Activated CD8-positive, alpha-beta memory T cell treated with anti-CD3 and anti-CD28 coated beads, Interleukin-2, amount 10 ng/mL, durations not matched to agents 7 days and 5 days (primary cell): ENCODE measurements at regions not wholly inside any gene's neighbourhood (a gene's known extent, or its start where the extent isn't known, plus 50 kb on each side); places are given as distances from the start of the nearest gene placed in this dataset.

Experiments used
- ATAC-seq: fragments of 150-1000 bp; cut with Tn5 transposase; one replicate; pipeline ENCODE4 v1.10.0; 2021; ENCODE audit warnings: moderate library complexity
- CTCF ChIA-PET: fragments of 350-600 bp; sonication (Branson Sonifier 250); formaldehyde crosslinking; loops from one replicate; lab custom pipeline; 2021; ENCODE audit warnings: antibody characterized with exemption; lab: Charles Lee
- DNase-seq: peaks from one replicate; pipeline ENCODE4 v3.0.0-alpha.2; 2020
- H3K27ac Mint-ChIP-seq: one replicate; pipeline ENCODE4 v1.8.0; 2021; ENCODE audit warnings: mild to moderate bottlenecking, mixed read lengths
- H3K27me3 Mint-ChIP-seq: one replicate; pipeline ENCODE4 v1.8.0; 2021; ENCODE audit warnings: mixed read lengths
- H3K36me3 Mint-ChIP-seq: one replicate; pipeline ENCODE4 v1.8.0; 2021; ENCODE audit warnings: mild to moderate bottlenecking, mixed read lengths
- H3K4me1 Mint-ChIP-seq: one replicate; pipeline ENCODE4 v1.8.0; 2021; ENCODE audit warnings: mixed read lengths
- H3K4me3 Mint-ChIP-seq: one replicate; pipeline ENCODE4 v1.8.0; 2021; ENCODE audit warnings: mild to moderate bottlenecking, moderate library complexity, mixed read lengths
- H3K9me3 Mint-ChIP-seq: one replicate; pipeline ENCODE4 v1.8.0; 2022; ENCODE audit warnings: low read depth, mixed read lengths

DNA sequence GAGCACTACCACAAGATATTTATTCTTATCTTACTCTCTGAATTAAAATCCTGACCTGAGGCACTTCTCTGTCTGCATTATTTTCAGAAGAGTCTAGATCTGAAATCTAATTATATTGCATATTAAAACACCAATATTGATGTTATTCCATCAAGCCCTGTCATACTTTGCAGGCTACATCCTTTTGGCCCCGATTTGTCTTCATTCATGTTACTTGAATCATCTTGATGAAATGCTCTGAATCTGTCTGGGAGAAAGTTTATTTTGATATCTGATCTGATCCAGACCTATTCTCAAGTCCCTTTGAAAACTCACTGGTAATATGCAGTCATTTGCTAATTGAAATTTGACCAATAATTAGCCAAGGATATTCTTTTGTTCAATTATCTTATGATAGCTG, 79.9 kb downstream of the BBS10 start:
- CTCF ChIA-PET: interaction anchor here (0.7 kb wide), 1 partner anchor 20 kb away, joined by 4 read pairs; no protein-coding TSS in a partner anchor
- Mint-ChIP-seq H3K9me3 (no peaks in the 10 kb centered on the region), H3K4me1 (no peaks in the 10 kb centered on the region), H3K4me3 (no peak overlapping the region), H3K36me3 (no peaks in the 10 kb centered on the region), H3K27me3 (peaks cover 34% of the 10 kb centered on the region), H3K27ac (no peak overlapping the region)
- ATAC-seq: no peak
- no peak for DNase-seq

GRCh38 chr12:76266797-76267196, 81.4 kb downstream of the BBS10 start:
- Mint-ChIP-seq H3K27me3 (peaks cover 39% of the 10 kb centered on the region), H3K4me1 (no peaks in the 10 kb centered on the region), H3K9me3 (no peaks in the 10 kb centered on the region), H3K27ac (no peak overlapping the region), H3K4me3 (no peak overlapping the region), H3K36me3 (no peaks in the 10 kb centered on the region)
- CTCF ChIA-PET: interaction anchor here (1.3 to 2.0 kb wide), 2 partner anchors 81 to 740 kb away, joined by 3 to 4 read pairs; partner anchors contain the start of gene BBS10
- no peak for ATAC-seq
- DNase-seq: no peak

DNA sequence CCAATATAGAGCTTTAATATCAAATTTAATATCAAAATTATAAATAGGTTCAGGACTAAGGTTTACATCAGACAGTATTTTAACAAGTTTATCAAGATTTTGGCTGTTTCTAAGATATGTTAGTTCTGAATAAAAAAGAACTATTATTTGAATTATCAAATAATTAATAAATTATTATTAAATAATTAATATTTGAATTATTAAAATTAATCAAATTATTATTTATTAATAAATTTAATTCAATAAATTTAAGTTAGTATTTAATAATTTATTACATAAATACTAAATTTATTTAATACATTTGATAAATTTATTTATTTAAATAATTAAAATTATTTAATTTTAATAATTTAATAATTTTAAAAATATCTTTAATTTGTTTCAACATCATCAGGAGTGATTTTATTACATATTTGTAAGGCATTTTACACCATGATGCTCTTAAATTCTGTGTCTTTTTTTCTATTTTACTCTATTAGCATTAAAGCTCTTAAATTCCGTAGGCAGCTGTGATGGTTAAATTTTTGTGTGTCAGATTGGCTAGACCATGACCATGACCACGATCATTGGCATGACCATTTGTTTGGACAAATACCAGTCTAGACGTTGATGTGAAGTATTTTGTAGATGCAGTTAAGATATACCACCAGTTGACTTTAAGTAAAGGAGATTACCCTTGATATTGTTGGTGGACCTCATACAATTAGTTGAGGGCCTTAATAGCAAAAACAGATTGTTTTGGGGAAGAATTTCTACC, 82.6 kb downstream of the BBS10 start:
- H3K4me1 Mint-ChIP-seq: no peaks in the 10 kb centered on the region
- CTCF ChIA-PET: interaction anchor here (1.3 to 2.0 kb wide), 2 partner anchors 83 to 739 kb away, joined by 3 to 4 read pairs; partner anchors contain the start of gene BBS10
- no peak overlapping the region for H3K4me3 Mint-ChIP-seq
- H3K9me3 Mint-ChIP-seq: no peaks in the 10 kb centered on the region
- no peaks in the 10 kb centered on the region for H3K36me3 Mint-ChIP-seq
- H3K27me3 Mint-ChIP-seq: peaks cover 35% of the 10 kb centered on the region
- DNase-seq (no peak), ATAC-seq (no peak)
- no peak overlapping the region for H3K27ac Mint-ChIP-seq

DNA sequence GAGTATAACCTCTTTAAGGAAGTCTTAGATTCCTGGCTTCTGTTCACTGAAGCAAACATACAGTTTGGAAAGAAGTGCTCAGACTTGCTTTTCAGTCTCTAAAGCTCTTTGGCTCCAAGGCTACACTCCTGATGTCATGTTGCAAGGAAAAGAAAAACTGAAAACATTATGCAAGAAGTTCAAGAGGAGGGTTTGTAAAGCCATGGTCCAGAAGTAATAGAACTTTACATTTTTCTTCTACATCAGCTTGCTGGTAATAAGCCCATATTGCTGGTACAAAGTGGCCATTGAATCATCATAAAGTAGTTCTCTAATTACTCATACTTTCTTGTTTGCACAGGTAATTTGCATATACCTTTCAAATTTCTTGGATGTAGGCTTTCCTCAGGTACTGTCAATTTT, 83.6 kb downstream of the BBS10 start:
- DNase-seq (no peak), ATAC-seq (no peak)
- Mint-ChIP-seq H3K9me3 (no peaks in the 10 kb centered on the region), H3K4me1 (peaks cover 6% of the 10 kb centered on the region), H3K4me3 (no peak overlapping the region), H3K27me3 (peaks cover 35% of the 10 kb centered on the region), H3K27ac (no peak overlapping the region), H3K36me3 (no peaks in the 10 kb centered on the region)
- CTCF ChIA-PET: interaction anchor here (1.0 kb wide), 1 partner anchor 738 kb away, joined by 3 read pairs; no protein-coding TSS in a partner anchor

DNA sequence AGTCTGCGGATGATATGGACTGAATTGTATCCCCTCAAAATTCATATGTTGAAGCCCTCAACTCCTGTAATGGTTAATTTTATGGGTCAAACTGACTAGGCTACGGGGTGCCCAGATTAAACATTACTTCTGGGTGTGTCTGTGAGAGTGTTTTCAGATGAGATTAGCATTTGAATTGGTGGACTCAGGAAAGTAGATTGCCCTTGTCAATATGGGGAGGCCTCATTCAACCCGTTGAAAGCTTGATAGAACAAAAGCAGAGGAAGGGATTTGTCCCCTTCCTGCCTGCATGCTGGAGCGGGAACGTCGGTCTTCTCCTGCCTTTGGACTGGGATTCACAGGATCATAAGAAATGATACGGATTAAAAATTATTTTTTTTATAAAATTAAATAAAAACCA, 84.5 kb downstream of the BBS10 start:
- peaks cover 31% of the 10 kb centered on the region for H3K27me3 Mint-ChIP-seq
- H3K9me3 Mint-ChIP-seq: no peaks in the 10 kb centered on the region
- H3K4me1 Mint-ChIP-seq: peaks cover 7% of the 10 kb centered on the region
- DNase-seq (no peak), ATAC-seq (no peak)
- no peaks in the 10 kb centered on the region for H3K36me3 Mint-ChIP-seq
- H3K27ac Mint-ChIP-seq: no peak overlapping the region
- CTCF ChIA-PET: interaction anchor here (1.0 kb wide), 1 partner anchor 737 kb away, joined by 3 read pairs; no protein-coding TSS in a partner anchor
- no peak overlapping the region for H3K4me3 Mint-ChIP-seq

GRCh38 chr12:76260390-76260748, 87.8 kb downstream of the BBS10 start:
- Mint-ChIP-seq H3K27ac (no peak overlapping the region), H3K4me1 (peaks cover 16% of the 10 kb centered on the region), H3K36me3 (no peaks in the 10 kb centered on the region), H3K9me3 (no peaks in the 10 kb centered on the region), H3K27me3 (peaks cover 20% of the 10 kb centered on the region), H3K4me3 (no peak overlapping the region)
- CTCF ChIA-PET: no interaction called here
- DNase-seq: no peak
- ATAC-seq: no peak

- H3K9me3 Mint-ChIP-seq: no peaks in the 10 kb centered on the region
- H3K27me3 Mint-ChIP-seq: peaks cover 22% of the 10 kb centered on the region
- no peak overlapping the region for H3K4me3 Mint-ChIP-seq
- CTCF ChIA-PET: no interaction called here
- no peaks in the 10 kb centered on the region for H3K36me3 Mint-ChIP-seq
- H3K27ac Mint-ChIP-seq: no peak overlapping the region
- H3K4me1 Mint-ChIP-seq: peaks cover 21% of the 10 kb centered on the region
- ATAC-seq: no peak
- no peak for DNase-seq
These were observed 88.4 kb downstream of the BBS10 start for GRCh38 chr12:76259660-76260389.

DNA sequence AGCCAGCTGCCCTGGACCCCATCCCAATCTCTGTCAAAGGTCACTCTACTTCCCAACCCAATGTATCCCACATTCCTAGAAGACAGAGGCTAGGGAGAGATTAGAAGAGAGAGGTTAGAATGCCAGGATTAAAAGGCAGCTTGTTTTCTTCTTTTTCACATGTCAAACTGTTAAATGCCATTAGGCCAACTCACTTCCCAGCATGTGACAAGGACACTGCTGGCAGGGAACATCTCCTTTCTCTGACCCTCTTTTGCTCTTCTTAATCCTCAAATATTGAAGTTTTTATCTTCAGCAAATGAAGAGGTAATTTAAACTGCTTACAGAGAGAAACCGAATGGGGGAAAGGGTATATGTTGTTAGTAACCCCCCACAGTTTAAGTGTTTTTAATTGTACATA, 89.1 kb downstream of the BBS10 start:
- no peak for ATAC-seq
- CTCF ChIA-PET: no interaction called here
- H3K27ac Mint-ChIP-seq: no peak overlapping the region
- H3K9me3 Mint-ChIP-seq: no peaks in the 10 kb centered on the region
- H3K4me1 Mint-ChIP-seq: peaks cover 26% of the 10 kb centered on the region
- no peak for DNase-seq
- H3K27me3 Mint-ChIP-seq: peaks cover 16% of the 10 kb centered on the region
- H3K36me3 Mint-ChIP-seq: no peaks in the 10 kb centered on the region
- no peak overlapping the region for H3K4me3 Mint-ChIP-seq

GRCh38 chr12:76256904-76257303, 91.3 kb downstream of the BBS10 start:
- Mint-ChIP-seq H3K36me3 (no peaks in the 10 kb centered on the region), H3K9me3 (no peaks in the 10 kb centered on the region), H3K4me1 (peaks cover 26% of the 10 kb centered on the region), H3K27ac (no peak overlapping the region), H3K4me3 (no peak overlapping the region), H3K27me3 (peaks cover 9% of the 10 kb centered on the region)
- ATAC-seq: no peak
- CTCF ChIA-PET: no interaction called here
- no peak for DNase-seq

DNA sequence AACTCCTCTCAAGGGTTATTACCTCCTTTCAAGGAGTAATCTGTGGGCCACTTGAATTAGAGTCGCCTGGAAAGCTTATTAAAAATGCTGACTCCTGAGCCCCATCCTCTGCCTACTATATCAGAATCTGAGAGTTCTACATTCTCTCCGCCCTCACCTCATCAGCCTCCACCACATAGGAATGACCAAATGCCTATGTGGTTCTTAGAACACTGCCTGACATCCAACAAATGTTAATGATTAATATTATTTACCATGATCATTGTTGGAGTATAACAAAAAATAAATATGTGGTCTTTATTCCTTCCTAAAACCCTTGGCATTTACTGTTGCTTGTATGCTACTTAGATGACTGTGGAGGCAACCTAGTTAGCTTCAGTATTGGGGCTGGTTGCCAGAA, 91.9 kb downstream of the BBS10 start:
- H3K9me3 Mint-ChIP-seq: no peaks in the 10 kb centered on the region
- DNase-seq (no peak), ATAC-seq (no peak)
- CTCF ChIA-PET: no interaction called here
- no peak overlapping the region for H3K4me3 Mint-ChIP-seq
- peaks cover 26% of the 10 kb centered on the region for H3K4me1 Mint-ChIP-seq
- H3K27ac Mint-ChIP-seq: no peak overlapping the region
- peaks cover 9% of the 10 kb centered on the region for H3K27me3 Mint-ChIP-seq
- H3K36me3 Mint-ChIP-seq: no peaks in the 10 kb centered on the region

DNA sequence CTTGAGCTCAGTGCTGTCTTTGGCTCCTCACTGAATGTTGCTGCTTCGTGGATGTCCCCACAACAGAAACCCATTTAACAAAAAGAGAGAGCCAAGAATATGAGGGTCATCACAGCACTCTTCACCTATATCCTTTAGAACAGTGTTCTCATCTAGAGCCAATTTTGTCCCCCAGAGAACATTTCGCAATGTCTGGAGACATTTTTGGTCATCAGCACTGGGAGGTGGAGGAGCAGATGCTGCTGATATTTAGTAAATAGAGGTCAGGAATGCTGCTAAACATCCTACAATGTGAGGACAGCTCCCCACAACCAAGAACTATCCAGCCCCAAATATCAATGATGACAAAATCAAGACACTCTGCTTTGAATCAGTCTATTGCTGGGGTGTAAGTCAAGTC, 92.5 kb downstream of the BBS10 start:
- H3K9me3 Mint-ChIP-seq: no peaks in the 10 kb centered on the region
- no peak overlapping the region for H3K4me3 Mint-ChIP-seq
- no peaks in the 10 kb centered on the region for H3K36me3 Mint-ChIP-seq
- ATAC-seq: no peak
- peaks cover 9% of the 10 kb centered on the region for H3K27me3 Mint-ChIP-seq
- no peak for DNase-seq
- CTCF ChIA-PET: no interaction called here
- H3K27ac Mint-ChIP-seq: no peak overlapping the region
- H3K4me1 Mint-ChIP-seq: peaks cover 26% of the 10 kb centered on the region

GRCh38 chr12:76255281-76255680, 92.9 kb downstream of the BBS10 start:
- no peak for DNase-seq
- Mint-ChIP-seq H3K4me1 (peaks cover 26% of the 10 kb centered on the region), H3K9me3 (no peaks in the 10 kb centered on the region), H3K36me3 (no peaks in the 10 kb centered on the region), H3K4me3 (no peak overlapping the region), H3K27ac (no peak overlapping the region), H3K27me3 (peaks cover 12% of the 10 kb centered on the region)
- peak; percentile 64 for ATAC-seq
- CTCF ChIA-PET: no interaction called here

DNA sequence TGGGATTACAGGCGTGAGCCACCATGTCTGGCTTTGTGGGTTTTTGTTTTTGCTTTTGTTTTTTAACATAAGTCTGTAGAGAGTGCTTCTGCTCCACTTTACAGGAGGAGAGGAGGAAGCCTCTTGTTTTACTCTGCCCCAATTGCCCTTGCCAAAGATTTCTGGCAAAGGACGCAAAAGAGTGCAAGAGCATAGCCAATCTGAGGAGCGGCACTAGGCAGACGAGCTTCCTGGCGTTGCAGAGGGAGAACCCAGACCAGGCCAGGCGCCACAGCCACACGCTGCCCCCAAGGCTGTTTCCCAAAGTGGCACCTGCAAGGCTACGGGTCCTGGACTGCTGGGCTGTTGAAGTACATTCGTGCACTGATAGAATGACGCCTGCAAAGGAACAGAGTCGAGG, 96.2 kb downstream of the BBS10 start:
- no peaks in the 10 kb centered on the region for H3K36me3 Mint-ChIP-seq
- DNase-seq: no peak
- CTCF ChIA-PET: no interaction called here

DNA sequence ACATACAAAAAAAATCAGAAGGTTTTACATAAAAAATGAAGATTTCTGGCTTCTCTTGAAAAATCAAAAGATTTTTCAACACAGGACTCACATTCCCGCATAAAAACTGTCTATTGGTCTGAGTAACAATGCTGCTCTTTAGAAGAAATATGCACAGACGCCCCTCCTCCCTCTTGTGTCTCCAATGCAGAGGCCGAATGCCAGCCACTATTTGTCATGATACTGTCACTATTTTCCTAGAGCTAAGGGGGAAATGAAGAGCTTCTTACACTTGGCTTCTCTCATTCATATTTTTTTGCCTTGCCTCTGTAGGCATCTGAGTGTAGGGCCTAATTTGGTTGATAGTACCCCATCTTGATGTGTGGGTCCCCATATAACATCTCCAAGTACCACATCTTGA, 98.0 kb downstream of the BBS10 start:
- Mint-ChIP-seq H3K27me3 (peaks cover 35% of the 10 kb centered on the region), H3K9me3 (no peaks in the 10 kb centered on the region), H3K27ac (no peak overlapping the region), H3K36me3 (no peaks in the 10 kb centered on the region), H3K4me1 (peaks cover 9% of the 10 kb centered on the region), H3K4me3 (no peak overlapping the region)
- CTCF ChIA-PET: no interaction called here
- no peak for ATAC-seq
- DNase-seq: no peak

More for the DNA sequence above, 96.2 kb downstream of the BBS10 start:
- Mint-ChIP-seq H3K9me3 (no peaks in the 10 kb centered on the region), H3K4me1 (peaks cover 18% of the 10 kb centered on the region), H3K4me3 (no peak overlapping the region), H3K27me3 (peaks cover 24% of the 10 kb centered on the region), H3K27ac (no peak overlapping the region)
- ATAC-seq: no peak
